Kidney (tissue), 13 donors: ENCODE measurements at regions not wholly inside any gene's neighbourhood (a gene's known extent, or its start where the extent isn't known, plus 50 kb on each side); places are given as distances from the start of the nearest gene placed in this dataset.

Source experiments
- DNase-seq, 5 donors: peaks; one replicate each; pipeline ENCODE4 v3.0.0-alpha.2; 2013 to 2020
- FAIRE-seq: peaks from 2 replicates; lab custom pipeline; 2012; peaks lifted over from hg19 to GRCh38; lab: Jason Lieb, UNC
- H3K27ac ChIP-seq, 2 donors: one replicate each; pipeline ENCODE4 v1.7.0; 2013; ENCODE audit warnings: low read depth in 2 of 2, low read length in 2 of 2, inconsistent platforms in 1 of 2
- H3K27me3 ChIP-seq: one replicate; pipeline ENCODE4 v1.7.1; 2013; ENCODE audit warnings: low read length, inconsistent platforms; ENCODE audit not compliant: control insufficient read depth, insufficient read depth
- H3K36me3 ChIP-seq, 3 donors: one replicate each; pipeline versions ENCODE4 v1.7.0 to v1.7.1; 2013; ENCODE audit warnings: low read length in 3 of 3, control low read depth in 1 of 3, inconsistent platforms in 1 of 3; ENCODE audit not compliant: insufficient read depth in 3 of 3, control insufficient read depth in 2 of 3
- H3K4me1 ChIP-seq, 3 donors: one replicate each; pipeline versions ENCODE4 v1.7.0 to v1.7.1; 2013; ENCODE audit warnings: low read length in 3 of 3, inconsistent platforms in 1 of 3, low read depth in 1 of 3; ENCODE audit not compliant: control insufficient read depth in 2 of 3, insufficient read depth in 2 of 3
- H3K4me3 ChIP-seq, 3 donors: one replicate each; pipeline versions ENCODE4 v1.7.0 to v1.8.1; 2013; ENCODE audit warnings: low read length in 3 of 3, control low read depth in 1 of 3, inconsistent platforms in 1 of 3
- H3K9ac ChIP-seq, 3 donors: one replicate each; pipeline versions ENCODE4 v1.7.0 to v1.7.1; 2013; ENCODE audit warnings: low read length in 3 of 3, control low read depth in 1 of 3, inconsistent platforms in 1 of 3
- H3K9me3 ChIP-seq, 3 donors: one replicate each; pipeline versions ENCODE4 v1.7.0 to v1.7.1; 2013; ENCODE audit warnings: low read length in 3 of 3, control low read depth in 1 of 3, inconsistent platforms in 1 of 3; ENCODE audit not compliant: control insufficient read depth in 2 of 3, insufficient read depth in 1 of 3
- intact Hi-C: fragments of 100-400 bp; cut with DNase I; formaldehyde crosslinking; loops from one replicate; pipeline ENCODE4 v1.11.1; 2022
- TF ChIP-seq, protein P1 (sequence below): IDR thresholded peaks from 3 replicates; pipeline ENCODE4 v1.5.1; 2012; ENCODE audit warnings: mild to moderate bottlenecking, moderate library complexity, borderline replicate concordance; ENCODE audit not compliant: insufficient read depth; ENCODE audit errors: extremely low read depth
- donor health status: control.
- donor health status: control.
- donor health status: control.
- donor health status: control.
- donor health status: control.
- donor health status: DM: yes; HTN: yes; CAD: no.
- donor health status: Normal renal cell carcinoma (clear cell type).

DNA sequence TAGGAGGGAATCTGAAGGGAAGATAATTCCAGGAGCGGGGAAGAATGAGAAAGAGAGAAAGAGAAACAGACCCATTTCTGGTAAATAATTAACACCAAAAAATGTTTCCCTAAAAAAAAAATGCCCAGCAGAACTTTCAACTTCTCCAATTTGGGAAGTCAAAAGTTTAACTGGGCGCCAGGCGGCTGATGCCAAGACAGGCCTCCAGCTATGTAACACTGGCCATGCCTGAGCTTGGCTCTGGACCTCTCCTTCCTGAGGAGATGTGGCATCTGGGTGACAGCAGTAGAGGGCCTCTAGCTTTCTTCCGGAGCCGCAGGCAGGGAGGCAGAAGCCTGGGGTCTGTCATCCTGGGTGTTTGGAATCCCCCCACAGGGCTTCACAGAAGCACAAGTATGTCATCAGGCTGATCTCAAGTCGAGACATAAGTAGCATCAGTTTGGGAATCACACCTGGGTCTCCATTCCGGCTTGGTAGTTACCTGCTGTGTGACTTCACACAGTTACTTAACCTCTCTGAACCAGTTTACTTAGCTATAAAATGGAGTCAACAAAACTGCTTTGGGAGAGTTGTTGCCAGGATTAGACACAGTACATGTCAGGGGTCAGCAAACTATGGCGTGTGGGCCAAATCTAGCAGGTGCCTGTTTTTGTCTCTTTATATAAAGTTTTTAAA is 50.5 kb upstream of the TCF7L2 start:
- Histone ChIP-seq H3K4me3 (peak overlapping the region in 2 of 3 donors; percentile 44 to 68), H3K4me1 (peaks cover 0 to 14% (median 0%) of the 10 kb centered on the region in 3 donors), H3K27ac (peak overlapping the region in 1 of 2 donors; percentile 73), H3K27me3 (no peaks in the 10 kb centered on the region), H3K9me3 (no peaks in the 10 kb centered on the region), H3K9ac (peak overlapping the region in 1 of 3 donors; percentile 68), H3K36me3 (no peaks in the 10 kb centered on the region)
- DNase-seq, result peak in 2 of 5 donors; percentile 31 to 72
- TF ChIP-seq, protein P1, sequence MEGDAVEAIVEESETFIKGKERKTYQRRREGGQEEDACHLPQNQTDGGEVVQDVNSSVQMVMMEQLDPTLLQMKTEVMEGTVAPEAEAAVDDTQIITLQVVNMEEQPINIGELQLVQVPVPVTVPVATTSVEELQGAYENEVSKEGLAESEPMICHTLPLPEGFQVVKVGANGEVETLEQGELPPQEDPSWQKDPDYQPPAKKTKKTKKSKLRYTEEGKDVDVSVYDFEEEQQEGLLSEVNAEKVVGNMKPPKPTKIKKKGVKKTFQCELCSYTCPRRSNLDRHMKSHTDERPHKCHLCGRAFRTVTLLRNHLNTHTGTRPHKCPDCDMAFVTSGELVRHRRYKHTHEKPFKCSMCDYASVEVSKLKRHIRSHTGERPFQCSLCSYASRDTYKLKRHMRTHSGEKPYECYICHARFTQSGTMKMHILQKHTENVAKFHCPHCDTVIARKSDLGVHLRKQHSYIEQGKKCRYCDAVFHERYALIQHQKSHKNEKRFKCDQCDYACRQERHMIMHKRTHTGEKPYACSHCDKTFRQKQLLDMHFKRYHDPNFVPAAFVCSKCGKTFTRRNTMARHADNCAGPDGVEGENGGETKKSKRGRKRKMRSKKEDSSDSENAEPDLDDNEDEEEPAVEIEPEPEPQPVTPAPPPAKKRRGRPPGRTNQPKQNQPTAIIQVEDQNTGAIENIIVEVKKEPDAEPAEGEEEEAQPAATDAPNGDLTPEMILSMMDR, result no peak
- FAIRE-seq, result no peak
- intact Hi-C loops, result no loop called here
